Nephron (organoid): ENCODE measurements at regions not wholly inside any gene's neighbourhood (a gene's known extent, or its start where the extent isn't known, plus 50 kb on each side); places are given as distances from the start of the nearest gene placed in this dataset.

ENCODE experiments used
- H3K27ac Mint-ChIP-seq, 3 experiments: 2 replicates each; pipeline ENCODE4 v1.8.0; 2020; ENCODE audit warnings: mixed read lengths in 3 of 3, mild to moderate bottlenecking in 2 of 3, moderate library complexity in 1 of 3
- H3K27me3 Mint-ChIP-seq: 2 replicates; pipeline ENCODE4 v1.8.0; 2021; ENCODE audit warnings: low read depth, mild to moderate bottlenecking, moderate library complexity, mixed read lengths
- H3K36me3 Mint-ChIP-seq: 2 replicates; pipeline ENCODE4 v1.8.0; 2020; ENCODE audit warnings: low read depth, mixed read lengths
- H3K4me1 Mint-ChIP-seq: 2 replicates; pipeline ENCODE4 v1.8.0; 2020; ENCODE audit warnings: mixed read lengths
- H3K4me3 Mint-ChIP-seq, 3 experiments: 2 replicates each; pipeline ENCODE4 v1.8.0; 2020; ENCODE audit warnings: mild to moderate bottlenecking in 3 of 3, mixed read lengths in 3 of 3, moderate library complexity in 2 of 3
- H3K9me3 Mint-ChIP-seq: 2 replicates; pipeline ENCODE4 v1.8.0; 2020; ENCODE audit warnings: mixed read lengths
- CTCF ChIP-seq, 3 experiments: fragments of 200-600 bp; sonication (generic); IDR thresholded peaks; one replicate each; pipeline ENCODE4 v1.5.0; 2021; ENCODE audit warnings: antibody characterized with exemption in 3 of 3; ENCODE audit not compliant: unreplicated experiment in 3 of 3

GRCh38 chr9:25571491-25571890 is 106.8 kb downstream of the TUSC1 start:
- H3K27me3 Mint-ChIP-seq: no peaks in the 10 kb centered on the region
- no peak overlapping the region for H3K4me3 Mint-ChIP-seq
- H3K36me3 Mint-ChIP-seq: no peaks in the 10 kb centered on the region
- no peak for TF ChIP-seq CTCF (IDR thresholded peaks at IDR 0.05; ENCODE audit: unreplicated experiment in 3 of 3)
- no peaks in the 10 kb centered on the region for H3K9me3 Mint-ChIP-seq
- H3K27ac Mint-ChIP-seq: no peak overlapping the region
- no peaks in the 10 kb centered on the region for H3K4me1 Mint-ChIP-seq

DNA sequence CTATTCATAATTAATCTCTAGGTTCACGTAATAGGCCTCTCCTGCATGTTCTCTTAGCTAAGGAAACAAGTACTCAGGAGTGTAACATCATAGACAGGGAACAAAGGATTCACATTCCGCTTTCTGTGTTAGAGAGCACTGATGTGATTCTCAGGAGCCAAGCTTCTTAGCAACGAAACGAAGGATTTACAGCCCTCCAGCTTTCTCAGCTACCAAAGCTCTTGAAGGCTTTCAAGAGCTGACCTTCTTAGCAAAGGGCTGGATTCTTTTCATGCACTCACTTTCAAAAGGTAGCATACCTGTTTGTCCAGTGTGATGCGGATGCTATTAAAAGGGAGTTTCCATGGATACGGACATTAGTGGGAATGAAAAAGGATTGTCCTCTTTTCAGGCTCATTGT is 107.4 kb downstream of the TUSC1 start:
- Mint-ChIP-seq H3K27ac (no peak overlapping the region), H3K4me3 (no peak overlapping the region), H3K4me1 (no peaks in the 10 kb centered on the region), H3K27me3 (no peaks in the 10 kb centered on the region), H3K36me3 (no peaks in the 10 kb centered on the region), H3K9me3 (no peaks in the 10 kb centered on the region)
- TF ChIP-seq CTCF (IDR thresholded peaks at IDR 0.05; ENCODE audit: unreplicated experiment in 3 of 3): no peak

- Mint-ChIP-seq H3K4me1 (no peaks in the 10 kb centered on the region), H3K27ac (no peak overlapping the region), H3K9me3 (no peaks in the 10 kb centered on the region), H3K27me3 (peaks cover 3% of the 10 kb centered on the region), H3K4me3 (no peak overlapping the region), H3K36me3 (no peaks in the 10 kb centered on the region)
- no peak for TF ChIP-seq CTCF (IDR thresholded peaks at IDR 0.05; ENCODE audit: unreplicated experiment in 3 of 3)
Measured at GRCh38 chr9:25562101-25562500, 116.1 kb downstream of the TUSC1 start.

DNA sequence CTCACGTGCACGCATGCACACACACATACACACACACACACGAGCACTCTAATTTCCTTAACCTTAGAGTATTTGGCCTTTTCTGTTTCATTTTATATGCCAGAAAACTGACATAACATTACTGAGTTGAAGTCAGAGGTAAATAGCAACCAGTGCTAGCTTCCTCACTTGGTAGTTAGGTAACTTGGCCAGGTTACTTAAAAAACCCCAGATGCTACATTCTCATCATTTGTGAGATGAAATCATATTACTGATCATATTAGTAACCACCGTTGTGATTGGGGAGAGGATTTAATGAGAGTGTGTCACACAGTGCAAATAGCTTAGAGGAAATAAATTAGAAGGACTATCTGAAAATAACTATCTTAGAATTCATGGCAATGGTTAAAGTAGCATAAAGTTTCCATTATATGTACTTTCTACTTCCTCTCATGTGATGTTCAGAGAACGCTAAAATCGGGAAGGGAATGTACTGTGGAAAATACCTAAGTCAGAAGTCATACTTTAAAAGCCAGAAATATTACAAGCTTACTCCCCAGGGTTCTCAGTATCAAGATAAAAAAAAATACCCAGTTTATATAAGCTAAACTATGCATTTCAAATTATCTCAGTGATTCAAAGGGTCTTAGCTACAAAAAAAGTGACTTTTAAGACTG is 120.5 kb downstream of the TUSC1 start:
- no peak for TF ChIP-seq CTCF (IDR thresholded peaks at IDR 0.05; ENCODE audit: unreplicated experiment in 3 of 3)
- no peaks in the 10 kb centered on the region for H3K27me3 Mint-ChIP-seq
- H3K27ac Mint-ChIP-seq: no peak overlapping the region
- H3K4me1 Mint-ChIP-seq: no peaks in the 10 kb centered on the region
- no peak overlapping the region for H3K4me3 Mint-ChIP-seq
- H3K9me3 Mint-ChIP-seq: no peaks in the 10 kb centered on the region
- H3K36me3 Mint-ChIP-seq: no peaks in the 10 kb centered on the region

- Mint-ChIP-seq H3K36me3 (no peaks in the 10 kb centered on the region), H3K27ac (no peak overlapping the region), H3K9me3 (no peaks in the 10 kb centered on the region), H3K27me3 (no peaks in the 10 kb centered on the region), H3K4me1 (no peaks in the 10 kb centered on the region), H3K4me3 (no peak overlapping the region)
- TF ChIP-seq CTCF (IDR thresholded peaks at IDR 0.05; ENCODE audit: unreplicated experiment in 3 of 3): no peak
Measured at GRCh38 chr9:25556540-25556939, 121.7 kb downstream of the TUSC1 start.

DNA sequence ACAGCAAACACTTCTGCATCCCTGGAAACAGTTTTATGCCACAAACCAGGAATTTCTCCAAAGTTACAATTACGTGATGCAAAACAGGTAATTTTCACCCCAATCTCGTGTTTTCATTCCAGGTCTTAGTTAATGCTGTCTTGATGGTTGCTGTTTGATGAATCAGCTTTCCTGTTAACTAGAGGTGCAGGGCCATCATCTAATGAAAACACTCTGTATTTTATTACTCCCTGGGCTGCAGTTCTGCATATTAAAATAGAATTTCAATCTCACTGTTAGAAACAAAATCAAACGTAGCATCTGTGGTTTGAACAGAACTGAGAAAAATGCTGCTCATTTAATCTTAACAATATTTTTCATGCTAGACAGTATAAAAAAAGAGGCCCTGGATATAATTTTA is 129.4 kb downstream of the TUSC1 start:
- H3K27ac Mint-ChIP-seq: no peak overlapping the region
- H3K36me3 Mint-ChIP-seq: no peaks in the 10 kb centered on the region

More for the DNA sequence above, 129.4 kb downstream of the TUSC1 start:
- TF ChIP-seq CTCF (IDR thresholded peaks at IDR 0.05; ENCODE audit: unreplicated experiment in 3 of 3): no peak
- Mint-ChIP-seq H3K4me1 (no peaks in the 10 kb centered on the region), H3K27me3 (no peaks in the 10 kb centered on the region), H3K4me3 (no peak overlapping the region), H3K9me3 (no peaks in the 10 kb centered on the region)
